AG09319 (cell line): ENCODE measurements at regions not wholly inside any gene's neighbourhood (a gene's known extent, or its start where the extent isn't known, plus 50 kb on each side); places are given as distances from the start of the nearest gene placed in this dataset.

Source experiments
- DNase-seq: peaks from one replicate; pipeline ENCODE4 v3.0.0-alpha.2; 2010; ENCODE audit warnings: low read depth; ENCODE audit errors: extremely low read depth
- TF ChIP-seq, protein P1 (sequence below): IDR thresholded peaks from 2 replicates; pipeline ENCODE4 v1.5.1; 2011; ENCODE audit warnings: low read depth, mild to moderate bottlenecking, inconsistent platforms, low read length, moderate library complexity

DNA sequence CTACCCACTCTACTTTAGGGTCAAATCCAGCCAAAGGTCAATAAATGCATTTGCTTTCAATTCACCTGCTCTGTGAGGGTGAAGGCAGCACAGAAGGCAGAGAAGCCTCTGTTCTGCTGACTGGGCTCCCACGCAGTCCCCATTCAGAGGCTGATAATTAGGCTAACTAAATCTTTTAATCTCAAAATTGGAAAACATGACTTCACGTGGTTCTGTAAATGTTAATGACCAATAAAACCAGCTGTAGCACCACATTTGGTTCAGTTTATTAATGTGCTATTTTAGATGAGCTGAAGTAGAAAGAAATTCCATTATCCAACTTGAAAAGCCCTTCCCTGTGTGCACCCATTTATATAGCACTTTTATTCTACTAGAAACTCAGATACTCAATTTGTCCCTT, 310.6 kb downstream of the C1D start:
- DNase-seq: no peak
- TF ChIP-seq, protein P1, sequence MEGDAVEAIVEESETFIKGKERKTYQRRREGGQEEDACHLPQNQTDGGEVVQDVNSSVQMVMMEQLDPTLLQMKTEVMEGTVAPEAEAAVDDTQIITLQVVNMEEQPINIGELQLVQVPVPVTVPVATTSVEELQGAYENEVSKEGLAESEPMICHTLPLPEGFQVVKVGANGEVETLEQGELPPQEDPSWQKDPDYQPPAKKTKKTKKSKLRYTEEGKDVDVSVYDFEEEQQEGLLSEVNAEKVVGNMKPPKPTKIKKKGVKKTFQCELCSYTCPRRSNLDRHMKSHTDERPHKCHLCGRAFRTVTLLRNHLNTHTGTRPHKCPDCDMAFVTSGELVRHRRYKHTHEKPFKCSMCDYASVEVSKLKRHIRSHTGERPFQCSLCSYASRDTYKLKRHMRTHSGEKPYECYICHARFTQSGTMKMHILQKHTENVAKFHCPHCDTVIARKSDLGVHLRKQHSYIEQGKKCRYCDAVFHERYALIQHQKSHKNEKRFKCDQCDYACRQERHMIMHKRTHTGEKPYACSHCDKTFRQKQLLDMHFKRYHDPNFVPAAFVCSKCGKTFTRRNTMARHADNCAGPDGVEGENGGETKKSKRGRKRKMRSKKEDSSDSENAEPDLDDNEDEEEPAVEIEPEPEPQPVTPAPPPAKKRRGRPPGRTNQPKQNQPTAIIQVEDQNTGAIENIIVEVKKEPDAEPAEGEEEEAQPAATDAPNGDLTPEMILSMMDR: no peak

DNA sequence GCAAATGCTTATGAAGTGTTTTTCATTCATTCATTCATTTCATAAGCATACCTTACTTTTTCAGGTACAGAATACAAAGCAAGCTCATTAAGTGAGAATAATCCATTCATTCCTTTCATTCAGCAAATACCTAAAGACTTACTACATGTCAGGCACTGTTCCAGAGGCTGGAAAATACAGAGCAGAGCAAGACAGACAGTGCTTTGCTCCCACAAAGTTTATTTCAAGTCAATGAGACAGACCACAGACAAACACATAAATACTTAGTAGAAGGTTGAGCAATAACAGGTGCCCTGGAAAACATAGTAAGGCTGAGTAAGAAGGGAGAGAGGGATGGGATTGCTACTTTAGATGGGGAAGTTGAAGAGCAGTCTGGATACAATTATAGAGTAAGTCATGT, 309.8 kb downstream of the C1D start:
- peak; percentile 31 for DNase-seq
- TF ChIP-seq, protein P1: no peak

DNA sequence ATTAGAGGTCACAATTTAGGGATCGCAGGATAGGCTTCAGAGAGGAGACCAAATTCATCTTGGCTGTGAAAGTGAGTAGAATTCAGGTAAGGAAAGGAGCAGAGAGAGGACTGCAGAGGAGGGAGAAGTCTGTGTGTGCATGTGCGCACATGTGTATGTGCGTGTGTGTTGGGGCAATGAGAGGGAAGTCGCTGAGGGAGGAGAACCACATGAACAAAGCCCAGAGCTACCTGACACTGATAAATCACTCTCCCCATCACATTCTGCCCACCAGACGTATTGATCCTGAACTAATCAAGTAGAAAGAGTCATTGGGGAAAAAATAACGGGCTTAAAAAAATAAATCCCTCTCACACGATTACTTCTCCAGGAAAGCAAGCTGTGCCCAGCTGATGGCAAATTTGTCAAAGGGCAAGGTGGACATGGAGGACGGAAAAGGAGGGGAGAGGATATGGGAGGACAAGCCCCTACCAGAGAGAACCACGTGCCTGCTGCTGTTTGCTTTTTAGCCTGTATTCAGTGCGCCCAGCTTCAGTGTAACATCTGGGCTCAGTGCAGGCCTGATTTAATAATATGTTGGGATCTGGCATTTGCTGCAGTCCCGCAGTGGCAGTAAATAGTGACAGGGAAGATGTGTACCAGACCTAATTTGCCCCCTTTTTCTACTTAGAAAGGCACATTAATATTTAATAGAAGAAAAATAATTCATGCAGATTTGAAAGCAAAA, 307.5 kb downstream of the C1D start:
- no peak for DNase-seq

DNA sequence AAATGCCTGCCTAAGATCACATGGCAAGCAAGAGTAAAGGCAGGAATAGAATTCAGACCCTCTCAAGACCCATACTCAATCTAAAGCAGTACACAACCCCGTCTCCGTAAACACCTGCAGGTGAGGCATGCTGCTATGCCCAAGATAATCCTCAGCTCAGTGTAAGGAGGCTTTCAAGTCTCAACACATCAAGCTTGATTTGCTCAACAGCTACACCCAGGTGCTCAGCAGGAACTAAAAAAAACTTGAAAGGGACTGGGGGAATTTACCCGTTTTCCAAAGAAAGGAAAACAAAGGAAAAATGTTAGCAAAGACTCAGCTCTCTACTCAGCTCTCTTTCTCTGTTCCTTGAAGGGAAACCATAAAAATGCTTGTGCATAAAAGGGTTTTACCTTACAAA, 301.8 kb downstream of the C1D start:
- TF ChIP-seq, protein P1: no peak
- DNase-seq: no peak

More for the DNA sequence above, 307.5 kb downstream of the C1D start:
- TF ChIP-seq, protein P1: no peak

DNA sequence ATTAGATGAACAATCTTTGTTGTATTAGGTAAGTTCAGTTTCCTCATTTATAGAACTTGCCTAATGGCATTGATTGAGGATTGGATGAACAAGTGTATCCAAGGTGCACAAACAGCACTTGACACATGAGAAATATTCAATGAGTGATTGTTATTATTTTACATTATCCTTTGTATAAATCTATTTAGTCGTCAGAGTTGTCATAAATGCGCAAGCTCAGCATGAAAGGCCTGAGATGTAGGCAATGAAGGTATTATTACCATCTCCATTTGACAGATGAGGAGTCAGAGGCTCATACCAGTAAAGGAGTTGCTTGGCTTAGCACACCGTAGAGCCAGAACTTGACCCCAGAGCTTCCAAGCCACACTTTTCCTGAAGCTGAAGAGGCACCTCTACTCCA, 291.4 kb downstream of the C1D start:
- no peak for DNase-seq
- TF ChIP-seq, protein P1: no peak

DNA sequence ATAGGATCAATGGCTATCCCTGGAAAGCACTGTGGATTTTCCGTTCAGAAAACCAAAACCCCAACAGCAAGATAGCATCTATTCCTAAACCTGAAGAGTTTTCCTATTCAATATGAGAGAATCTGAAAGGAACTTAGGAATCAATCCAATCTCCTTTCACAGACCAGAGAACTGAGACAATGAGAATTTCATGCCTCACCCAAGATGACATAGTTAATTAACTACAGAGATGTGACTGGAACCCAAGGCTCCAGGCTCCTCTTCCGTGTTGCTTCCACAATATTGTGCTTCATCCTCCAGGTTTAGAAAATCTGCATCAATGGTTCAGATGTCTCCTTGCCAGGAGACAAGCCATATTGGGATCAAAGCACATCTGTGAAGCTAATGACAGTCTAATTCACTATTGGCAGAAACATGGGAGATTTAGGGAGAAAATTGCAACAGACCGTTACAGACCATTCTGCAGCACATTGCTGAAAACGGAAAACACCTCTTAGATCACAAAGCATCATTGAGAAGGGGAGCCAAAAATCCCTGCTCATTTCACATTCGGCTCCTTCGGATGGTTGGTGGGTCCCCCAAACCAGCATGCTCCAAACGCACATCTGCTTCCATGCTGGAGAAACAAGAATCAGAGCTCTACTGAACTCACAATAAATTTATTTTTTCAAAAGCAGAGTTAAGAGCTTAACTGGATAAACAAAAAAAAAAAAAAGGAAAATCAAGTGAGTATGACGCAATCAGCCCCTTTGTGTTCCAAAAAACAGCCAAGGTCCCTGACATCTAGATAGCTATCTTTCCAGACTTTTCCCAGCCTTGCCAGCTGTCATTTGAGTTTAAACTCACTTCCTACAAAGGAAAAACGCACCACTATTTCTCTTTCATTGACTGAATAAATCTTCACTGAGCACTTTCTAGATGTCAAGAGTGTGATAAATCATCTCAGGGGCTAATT, 290.3 kb downstream of the C1D start:
- DNase-seq: no peak
- TF ChIP-seq, protein P1: no peak

DNA sequence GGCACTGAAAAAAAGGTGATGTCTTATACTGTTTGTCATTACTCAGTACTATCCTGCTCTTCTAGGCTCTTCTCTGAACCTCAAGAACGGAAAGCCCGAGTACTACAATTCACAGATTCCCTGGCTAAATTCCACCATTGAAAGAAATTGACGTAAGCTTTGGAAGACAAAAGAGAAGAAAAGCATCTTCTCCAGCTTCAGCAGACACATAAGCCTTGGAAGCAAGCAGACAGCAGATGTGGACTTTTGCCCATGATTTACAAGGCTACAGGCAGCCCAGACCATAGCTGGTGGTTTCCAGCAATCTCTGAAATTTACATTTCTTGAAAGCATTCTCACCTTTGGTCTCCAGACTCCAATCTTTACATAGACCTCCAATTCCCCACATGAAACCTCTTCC, 289.0 kb downstream of the C1D start:
- TF ChIP-seq, protein P1: no peak
- no peak for DNase-seq
